UCSD-AML1 (cell line): ENCODE measurements at regions not wholly inside any gene's neighbourhood (a gene's known extent, or its start where the extent isn't known, plus 50 kb on each side); places are given as distances from the start of the nearest gene placed in this dataset.
"Not testable (repeated sequence)": the region's sequence is repeated elsewhere in the genome, so short reads cannot be mapped to it uniquely, and the experiment has no call there.

Source experiments
- DNase-seq: peaks from one replicate; lab custom pipeline; 2025; ENCODE audit not compliant: unreplicated experiment; lab: John Stamatoyannopoulos, UW

- no peak for DNase-seq
Measured at GRCh38 chr6:21874372-21874771, 280.8 kb downstream of the SOX4 start.

GRCh38 chr6:21877037-21877436 lies 283.5 kb downstream of the SOX4 start:
- DNase-seq: not testable (repeated sequence)

GRCh38 chr6:21880249-21880648 lies 286.7 kb downstream of the SOX4 start:
- not testable (repeated sequence) for DNase-seq

GRCh38 chr6:21881969-21882465 lies 288.5 kb downstream of the SOX4 start:
- no peak for DNase-seq

DNA sequence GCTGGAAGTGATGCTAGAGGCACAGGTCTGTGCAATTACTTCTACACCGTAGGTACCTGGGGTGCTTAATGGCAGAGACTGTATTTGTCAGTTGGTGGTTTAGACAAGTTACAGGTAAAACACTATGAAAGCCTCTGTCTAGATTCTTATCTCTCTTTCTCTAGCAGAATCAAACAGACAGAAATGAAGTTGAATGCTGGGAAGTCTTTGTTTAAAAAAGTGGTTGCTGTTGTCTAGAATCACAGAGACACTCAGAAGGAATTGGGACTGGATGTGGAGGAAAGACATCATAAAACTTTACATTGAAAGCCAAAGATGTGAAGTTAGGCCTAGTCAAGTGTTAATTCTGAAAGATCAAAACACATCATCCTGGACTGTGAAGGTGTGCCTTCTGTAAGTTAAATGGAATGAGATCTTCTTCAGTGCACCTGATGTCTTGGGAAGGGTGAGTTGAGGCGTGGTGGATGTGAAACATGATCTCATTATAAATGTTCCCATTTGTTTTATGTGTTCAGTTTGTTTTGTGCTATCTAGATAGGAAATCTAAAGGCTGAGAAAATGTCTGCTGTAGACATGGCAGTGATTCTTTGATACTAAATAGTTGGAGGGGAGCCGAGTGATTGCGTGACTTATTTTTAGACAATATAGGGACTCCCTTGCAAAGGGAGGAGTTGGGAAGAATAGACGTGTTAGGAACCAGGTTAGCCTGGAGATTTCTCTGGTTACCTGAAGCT lies 290.2 kb downstream of the SOX4 start:
- no peak for DNase-seq

- DNase-seq: no peak
Measured at GRCh38 chr6:21885111-21885510, 291.6 kb downstream of the SOX4 start.

DNA sequence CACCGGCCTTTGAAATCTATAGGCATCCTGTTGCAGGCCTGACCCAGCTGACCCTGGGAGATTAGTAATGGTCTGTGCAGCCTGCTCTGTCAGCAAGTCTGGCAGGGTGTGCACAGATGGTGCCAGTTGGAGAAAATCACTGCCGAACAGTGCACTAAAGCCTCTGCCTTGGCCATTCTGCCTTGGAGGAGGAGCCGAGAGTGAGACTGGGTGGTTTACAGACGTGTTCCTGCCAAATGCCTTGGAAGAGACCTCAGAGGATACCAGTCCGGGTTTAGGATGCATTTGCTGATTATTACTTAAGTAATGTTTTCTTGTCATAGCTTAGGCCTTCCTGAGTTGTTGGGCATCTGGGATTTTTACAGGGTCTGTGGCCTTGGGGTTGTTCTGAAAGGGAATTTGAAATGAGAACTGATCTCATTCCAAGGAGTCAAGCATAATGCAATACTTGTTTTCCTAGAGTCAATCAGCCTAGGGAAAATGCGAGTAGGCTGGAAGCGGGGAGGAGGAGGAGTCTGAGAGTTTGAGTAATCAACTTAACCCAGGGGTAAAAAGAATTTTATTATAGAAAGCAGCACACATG lies 292.1 kb downstream of the SOX4 start:
- DNase-seq: no peak

- no peak for DNase-seq
Measured at GRCh38 chr6:21886542-21887151, 293.1 kb downstream of the SOX4 start.

DNA sequence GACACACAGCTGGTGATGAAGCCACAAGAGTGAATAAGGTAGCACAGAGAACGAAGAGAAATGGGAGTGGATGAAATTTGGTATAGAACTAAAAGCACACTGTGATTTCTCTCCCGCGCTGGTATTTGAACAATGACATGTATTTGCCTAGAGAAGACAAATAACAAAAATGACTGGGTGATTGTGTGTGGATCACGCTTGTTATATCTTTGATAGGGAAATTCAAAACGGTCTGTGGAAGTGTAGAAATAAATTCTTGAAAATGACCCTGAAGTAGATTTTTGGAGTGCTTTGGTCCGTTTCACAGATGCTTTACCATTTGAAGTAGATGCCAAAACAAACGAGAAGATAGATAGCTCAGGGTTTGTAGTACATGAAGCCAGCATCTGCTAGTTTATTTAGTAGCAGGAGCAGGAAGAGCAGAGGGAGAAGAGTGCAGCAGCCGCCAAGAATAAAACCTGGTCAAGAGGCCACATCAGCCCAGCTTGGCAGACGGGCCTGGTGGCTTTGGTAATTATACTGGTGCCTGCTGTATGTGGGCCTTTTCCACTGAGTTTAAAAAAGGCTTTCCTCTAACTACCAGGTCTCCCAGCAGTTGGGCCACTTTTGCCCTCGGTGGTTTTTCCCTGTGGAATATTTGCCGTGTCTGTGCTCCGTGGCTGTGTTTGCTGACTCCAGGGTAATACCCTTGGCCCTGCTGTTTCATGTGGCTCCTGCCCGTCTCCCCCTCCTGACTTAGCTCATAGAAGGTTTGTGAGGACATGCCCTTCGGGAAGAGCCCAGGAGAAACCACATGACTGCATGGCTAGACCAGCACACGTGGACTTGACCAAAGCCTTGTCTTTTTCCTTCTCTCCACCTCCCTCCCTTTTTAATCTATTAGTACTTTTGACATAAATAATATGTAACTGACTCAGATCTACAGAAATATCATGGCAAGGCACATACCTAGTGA lies 294.0 kb downstream of the SOX4 start:
- no peak for DNase-seq

DNA sequence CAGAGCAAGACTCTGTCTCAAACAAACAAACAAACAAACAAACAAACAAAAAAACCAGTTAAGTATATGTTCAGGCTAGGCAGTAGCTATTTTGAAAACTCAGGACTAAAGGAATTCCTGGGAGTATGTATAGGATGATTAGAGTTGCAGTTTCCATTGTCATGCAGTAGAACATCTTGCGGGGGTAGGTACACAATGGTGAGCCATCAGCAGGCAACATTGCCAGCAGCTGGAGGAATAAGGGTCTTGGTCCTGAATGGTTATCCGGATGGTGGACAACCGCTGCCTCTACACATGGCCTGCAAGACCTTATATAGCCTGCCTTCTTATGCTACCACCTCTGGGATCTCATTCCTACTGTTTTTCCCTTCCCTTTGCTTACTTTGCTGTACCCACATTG lies 297.5 kb downstream of the SOX4 start:
- DNase-seq: no peak

DNA sequence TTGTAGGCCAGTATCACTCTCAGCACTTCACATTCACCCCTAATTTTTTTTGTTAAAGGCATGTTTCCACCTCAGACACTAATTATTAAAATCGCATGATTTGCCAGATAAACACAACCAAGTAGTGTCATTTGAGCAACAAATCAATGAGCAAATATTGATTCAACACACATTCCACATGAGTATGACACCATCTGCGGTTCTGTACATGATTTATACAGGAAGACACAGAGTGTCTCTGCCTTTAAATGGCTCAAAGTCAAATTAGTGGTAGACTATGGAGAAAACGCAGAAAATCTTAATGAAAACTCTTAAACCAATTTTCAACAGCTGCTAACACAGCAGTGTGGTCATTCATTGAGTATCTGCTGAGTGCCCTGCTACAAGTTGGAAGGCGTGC lies 300.2 kb downstream of the SOX4 start:
- no peak for DNase-seq

DNA sequence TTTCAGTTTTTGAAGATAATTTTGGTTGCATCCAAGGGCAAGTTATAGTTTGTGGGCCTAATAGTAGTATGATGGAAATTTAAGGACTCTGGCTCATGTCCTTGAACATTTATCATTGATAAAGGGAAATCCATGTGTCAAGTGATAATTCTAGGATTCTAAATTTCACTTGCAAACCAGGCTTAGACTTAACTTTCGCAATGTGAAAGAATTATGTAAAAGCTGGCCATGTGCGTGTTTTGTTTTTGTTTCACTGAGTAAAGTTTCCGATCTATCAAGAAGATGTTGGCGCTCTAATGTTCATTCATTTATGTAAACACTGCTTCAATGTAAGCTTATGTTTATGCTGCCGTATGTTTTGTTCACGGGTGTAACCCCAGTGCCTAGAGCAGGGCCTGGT lies 302.0 kb downstream of the SOX4 start:
- no peak for DNase-seq

GRCh38 chr6:21898107-21898796 lies 304.7 kb downstream of the SOX4 start:
- no peak for DNase-seq

GRCh38 chr6:21899708-21900107 lies 306.2 kb downstream of the SOX4 start:
- DNase-seq: no peak

DNA sequence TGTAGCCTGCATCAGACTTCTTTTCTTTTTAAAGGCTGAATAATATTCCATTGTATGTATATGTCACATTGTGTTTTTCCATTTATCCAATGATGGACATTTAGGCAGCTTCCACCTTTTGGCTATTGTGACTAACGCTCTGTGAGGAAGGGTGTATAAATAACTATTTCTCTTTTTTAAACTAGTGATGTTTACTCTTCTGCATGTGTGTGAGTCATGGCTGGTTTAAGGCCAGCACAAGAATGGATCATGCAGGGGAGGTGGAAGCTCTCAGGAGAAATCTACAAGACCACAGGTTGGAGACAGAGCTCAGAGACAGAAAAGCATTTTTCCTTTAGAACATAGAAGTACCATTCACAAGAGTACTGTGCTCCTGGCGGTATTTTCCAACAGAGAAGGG lies 307.2 kb downstream of the SOX4 start:
- DNase-seq: no peak

DNA sequence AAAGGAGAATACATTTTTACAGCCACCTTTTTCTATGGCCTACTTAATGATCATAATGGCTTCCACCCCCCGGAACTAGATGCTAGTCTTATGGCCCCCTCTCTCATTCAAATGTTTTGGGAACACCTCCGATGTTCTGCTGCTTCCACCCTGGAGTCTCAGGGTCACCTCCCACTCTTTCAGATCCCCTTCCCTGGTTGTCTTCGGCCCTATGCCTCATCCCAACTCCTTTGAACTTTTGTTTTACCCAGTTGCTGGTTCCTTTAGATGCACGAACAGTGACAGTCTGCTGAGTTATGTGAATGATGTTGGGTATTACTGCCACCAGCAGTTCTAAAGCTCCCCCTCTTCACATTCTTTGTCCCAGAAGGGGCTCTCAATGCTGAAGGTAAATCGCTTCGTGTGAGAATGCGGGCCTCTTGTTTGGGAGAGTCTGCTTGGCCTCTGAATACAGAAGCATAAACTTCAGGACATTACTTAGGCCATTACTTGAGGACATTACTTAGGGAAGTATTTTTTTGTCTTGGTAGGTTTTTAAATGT lies 309.1 kb downstream of the SOX4 start:
- DNase-seq: no peak

GRCh38 chr6:21905531-21905930 lies 312.0 kb downstream of the SOX4 start:
- no peak for DNase-seq

GRCh38 chr6:21906826-21907225 lies 313.3 kb downstream of the SOX4 start:
- no peak for DNase-seq

DNA sequence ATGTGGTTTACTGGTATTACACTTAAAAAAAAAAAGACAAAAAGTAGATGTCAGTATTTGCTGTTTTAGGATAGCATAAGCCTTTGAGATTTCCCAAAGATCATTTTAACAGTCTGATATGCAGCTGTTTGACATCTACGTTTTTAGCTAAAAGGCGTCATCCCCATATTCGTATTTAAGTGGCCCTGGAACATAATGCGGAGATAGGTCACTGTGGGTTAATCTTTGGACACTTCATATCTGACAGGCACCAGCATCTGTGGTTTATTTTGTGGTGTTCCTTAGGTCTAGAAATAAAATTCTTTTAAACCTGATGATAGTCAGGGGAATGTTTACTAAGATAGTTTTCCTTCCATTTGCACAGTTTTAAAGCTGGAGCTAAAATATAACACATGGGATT lies 313.7 kb downstream of the SOX4 start:
- no peak for DNase-seq

DNA sequence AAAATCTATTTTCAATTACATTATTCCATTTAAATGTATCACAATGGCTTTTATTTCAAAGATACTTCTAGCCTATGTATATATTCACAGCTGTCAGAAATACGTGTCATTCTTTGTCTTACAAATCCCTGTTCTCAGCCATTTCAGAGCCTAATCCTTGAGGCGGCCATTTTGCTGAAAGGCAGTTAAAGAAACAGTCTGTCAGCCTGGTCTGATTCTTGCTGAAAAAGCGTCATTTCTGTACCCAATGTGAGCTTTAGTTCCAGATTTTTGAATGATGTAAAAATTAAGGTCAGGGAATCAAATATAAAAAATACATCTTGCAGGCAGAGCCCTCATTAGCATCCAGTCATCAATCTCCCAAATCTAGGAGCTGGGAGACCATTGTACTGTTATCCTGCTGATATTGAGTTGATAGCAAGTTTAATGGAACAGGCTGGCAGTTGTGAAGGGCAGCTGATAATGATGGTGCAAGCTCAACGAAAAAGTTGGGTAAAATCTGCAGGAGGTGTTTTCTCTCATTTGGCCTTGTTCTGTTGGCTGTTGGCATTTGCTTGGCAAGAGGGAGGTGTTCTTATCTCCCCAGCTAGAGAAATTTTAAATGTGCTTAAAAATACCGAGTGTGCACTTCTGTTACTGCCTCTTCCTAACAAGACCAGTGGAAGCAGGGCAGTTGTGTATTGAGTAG lies 314.8 kb downstream of the SOX4 start:
- DNase-seq: no peak
